Kidney epithelial cell (primary cell): ENCODE measurements at regions not wholly inside any gene's neighbourhood (a gene's known extent, or its start where the extent isn't known, plus 50 kb on each side); places are given as distances from the start of the nearest gene placed in this dataset.
"Not testable (repeated sequence)": the region's sequence is repeated elsewhere in the genome, so short reads cannot be mapped to it uniquely, and the experiment has no call there.

Experiments used
- DNase-seq: peaks from one replicate; pipeline ENCODE4 v3.0.0-alpha.2; 2010; ENCODE audit warnings: low read depth
- H3K27me3 ChIP-seq: 2 replicates; pipeline ENCODE4 v1.6.0; 2011; ENCODE audit warnings: low read length; ENCODE audit not compliant: control insufficient read depth, insufficient read depth
- H3K36me3 ChIP-seq: 2 replicates; pipeline ENCODE4 v1.5.1; 2011; ENCODE audit warnings: low read length; ENCODE audit not compliant: control insufficient read depth, insufficient read depth
- H3K4me3 ChIP-seq: 2 replicates; pipeline ENCODE4 v1.5.1; 2011; ENCODE audit warnings: low read depth, mild to moderate bottlenecking, control low read depth, low read length
- CTCF ChIP-seq: IDR thresholded peaks from 2 replicates; pipeline ENCODE4 v1.5.1; 2011; ENCODE audit warnings: mild to moderate bottlenecking, moderate library complexity, low read length, control low read depth, inconsistent platforms; ENCODE audit not compliant: insufficient read depth, poor library complexity, severe bottlenecking

- Histone ChIP-seq H3K36me3 (no peaks in the 10 kb centered on the region), H3K4me3 (no peak overlapping the region), H3K27me3 (no peaks in the 10 kb centered on the region)
- TF ChIP-seq CTCF = no peak
- no peak for DNase-seq
These were observed 283.4 kb upstream of the TBX18 start for GRCh38 chr6:85047818-85048217.

GRCh38 chr6:85045767-85046166, 281.4 kb upstream of the TBX18 start:
- not testable (repeated sequence) for H3K4me3 ChIP-seq, H3K27me3 ChIP-seq, DNase-seq, H3K36me3 ChIP-seq

- TF ChIP-seq CTCF = no peak
- H3K27me3 ChIP-seq = no peaks in the 10 kb centered on the region
These were observed 280.0 kb upstream of the TBX18 start for GRCh38 chr6:85044361-85044760.

GRCh38 chr6:85041376-85041775, 277.0 kb upstream of the TBX18 start:
- Histone ChIP-seq H3K4me3 (no peak overlapping the region), H3K36me3 (no peaks in the 10 kb centered on the region), H3K27me3 (no peaks in the 10 kb centered on the region)
- no peak for TF ChIP-seq CTCF
- no peak for DNase-seq

More at GRCh38 chr6:85044361-85044760, 280.0 kb upstream of the TBX18 start:
- no peak for DNase-seq
- H3K36me3 ChIP-seq = no peaks in the 10 kb centered on the region
- H3K4me3 ChIP-seq = no peak overlapping the region

GRCh38 chr6:85037221-85037620, 272.8 kb upstream of the TBX18 start:
- no peaks in the 10 kb centered on the region for H3K36me3 ChIP-seq
- DNase-seq = no peak
- H3K27me3 ChIP-seq = no peaks in the 10 kb centered on the region
- no peak overlapping the region for H3K4me3 ChIP-seq
- no peak for TF ChIP-seq CTCF

- no peak for TF ChIP-seq CTCF
- no peaks in the 10 kb centered on the region for H3K36me3 ChIP-seq
- no peak for DNase-seq
- H3K4me3 ChIP-seq = no peak overlapping the region
- H3K27me3 ChIP-seq = no peaks in the 10 kb centered on the region
These were observed 271.4 kb upstream of the TBX18 start for GRCh38 chr6:85035766-85036165.
